Hippocampal formation (tissue), 2 donors: ENCODE measurements at regions not wholly inside any gene's neighbourhood (a gene's known extent, or its start where the extent isn't known, plus 50 kb on each side); places are given as distances from the start of the nearest gene placed in this dataset.

Experiments
- DNase-seq, 2 donors: peaks; one replicate each; lab custom pipeline; 2025; lab: John Stamatoyannopoulos, UW

GRCh38 chr6:19736066-19736465 is 101.1 kb upstream of the ID4 start:
- no peak for DNase-seq

GRCh38 chr6:19738010-19738409 is 99.2 kb upstream of the ID4 start:
- DNase-seq, result no peak

- DNase-seq, result no peak
These were observed 87.4 kb upstream of the ID4 start for GRCh38 chr6:19749722-19750121.

GRCh38 chr6:19752746-19753145 is 84.4 kb upstream of the ID4 start:
- no peak for DNase-seq

GRCh38 chr6:19753826-19754225 is 83.3 kb upstream of the ID4 start:
- no peak for DNase-seq

GRCh38 chr6:19754686-19755085 is 82.5 kb upstream of the ID4 start:
- DNase-seq, result no peak

- DNase-seq, result no peak
These were observed 82.0 kb upstream of the ID4 start for GRCh38 chr6:19755181-19755580.

- DNase-seq, result no peak
These were observed 80.1 kb upstream of the ID4 start for GRCh38 chr6:19757036-19757435.

GRCh38 chr6:19759117-19759880 is 77.9 kb upstream of the ID4 start:
- DNase-seq, result no peak

GRCh38 chr6:19761121-19761520 is 76.0 kb upstream of the ID4 start:
- no peak for DNase-seq

- no peak for DNase-seq
These were observed 65.3 kb upstream of the ID4 start for GRCh38 chr6:19771753-19772336.

- DNase-seq, result no peak
These were observed 64.3 kb upstream of the ID4 start for GRCh38 chr6:19772891-19773290.

- no peak for DNase-seq
These were observed 55.9 kb upstream of the ID4 start for GRCh38 chr6:19781269-19781668.

- DNase-seq, result no peak
These were observed 54.6 kb upstream of the ID4 start for GRCh38 chr6:19782588-19782987.
